ENCODE measurements at regions not wholly inside any gene's neighbourhood (a gene's known extent, or its start where the extent isn't known, plus 50 kb on each side); places are given as distances from the start of the nearest gene placed in this dataset.

GRCh38 chr21:16108561-16109075, 378.8 kb downstream of the USP25 start:
- in situ Hi-C loops (cut with HindIII; ENCODE audit: low sequenced_read_pairs), result no loop called here

GRCh38 chr21:16113052-16113715, 383.4 kb downstream of the USP25 start:
- no peak for DNase-seq (ENCODE audit: low read depth, low spot score)
- TF ChIP-seq CTCF (IDR thresholded peaks at IDR 0.05; ENCODE audit: low read depth, low read length), result no peak
- in situ Hi-C loops (cut with HindIII; ENCODE audit: low sequenced_read_pairs), result no loop called here
- no peak overlapping the region for H3K4me3 ChIP-seq (ENCODE audit: low read depth, low read length)

More at GRCh38 chr21:16108561-16109075, 378.8 kb downstream of the USP25 start:
- DNase-seq (ENCODE audit: low read depth, low spot score), result no peak
- H3K4me3 ChIP-seq (ENCODE audit: low read depth, low read length), result no peak overlapping the region
- no peak for TF ChIP-seq CTCF (IDR thresholded peaks at IDR 0.05; ENCODE audit: low read depth, low read length)

- no peak for DNase-seq (ENCODE audit: low read depth, low spot score)
- no peak for TF ChIP-seq CTCF (IDR thresholded peaks at IDR 0.05; ENCODE audit: low read depth, low read length)
- H3K4me3 ChIP-seq (ENCODE audit: low read depth, low read length), result no peak overlapping the region
- in situ Hi-C loops (cut with HindIII; ENCODE audit: low sequenced_read_pairs), result no loop called here
Measured at GRCh38 chr21:16115461-16115860, 385.7 kb downstream of the USP25 start.

GRCh38 chr21:16116069-16116468, 386.3 kb downstream of the USP25 start:
- in situ Hi-C loops (cut with HindIII; ENCODE audit: low sequenced_read_pairs), result no loop called here
- DNase-seq (ENCODE audit: low read depth, low spot score), result no peak
- no peak for TF ChIP-seq CTCF (IDR thresholded peaks at IDR 0.05; ENCODE audit: low read depth, low read length)
- H3K4me3 ChIP-seq (ENCODE audit: low read depth, low read length), result no peak overlapping the region

GRCh38 chr21:16116798-16117197, 387.0 kb downstream of the USP25 start:
- in situ Hi-C loops (cut with HindIII; ENCODE audit: low sequenced_read_pairs), result no loop called here
- H3K4me3 ChIP-seq (ENCODE audit: low read depth, low read length), result no peak overlapping the region
- DNase-seq (ENCODE audit: low read depth, low spot score), result peak; percentile 75
- TF ChIP-seq CTCF (IDR thresholded peaks at IDR 0.05; ENCODE audit: low read depth, low read length), result no peak

- no peak for DNase-seq (ENCODE audit: low read depth, low spot score)
- H3K4me3 ChIP-seq (ENCODE audit: low read depth, low read length), result no peak overlapping the region
- TF ChIP-seq CTCF (IDR thresholded peaks at IDR 0.05; ENCODE audit: low read depth, low read length), result no peak
- in situ Hi-C loops (cut with HindIII; ENCODE audit: low sequenced_read_pairs), result no loop called here
Measured at GRCh38 chr21:16117331-16117730, 387.5 kb downstream of the USP25 start.

Measured in astrocyte of the spinal cord (primary cell).